ENCODE measurements at regions not wholly inside any gene's neighbourhood (a gene's known extent, or its start where the extent isn't known, plus 50 kb on each side); places are given as distances from the start of the nearest gene placed in this dataset.
A peak's percentile ranks its signal among the peaks of the same experiment; 100 is the strongest.

- Histone ChIP-seq H3K27me3 (ENCODE audit: control insufficient read depth, insufficient read depth, low read length) (no peaks in the 10 kb centered on the region; the same call in 1 of the 2 replicates), H3K36me3 (replicated peaks; ENCODE audit: control insufficient read depth, insufficient read depth, low read length) (no peaks in the 10 kb centered on the region), H3K4me3 (ENCODE audit: insufficient read depth, low read depth, low read length) (no peak overlapping the region)
- DNase-seq = no peak
Observed at GRCh38 chr6:33903579-33903978, 99.8 kb upstream of the MLN start.

DNA sequence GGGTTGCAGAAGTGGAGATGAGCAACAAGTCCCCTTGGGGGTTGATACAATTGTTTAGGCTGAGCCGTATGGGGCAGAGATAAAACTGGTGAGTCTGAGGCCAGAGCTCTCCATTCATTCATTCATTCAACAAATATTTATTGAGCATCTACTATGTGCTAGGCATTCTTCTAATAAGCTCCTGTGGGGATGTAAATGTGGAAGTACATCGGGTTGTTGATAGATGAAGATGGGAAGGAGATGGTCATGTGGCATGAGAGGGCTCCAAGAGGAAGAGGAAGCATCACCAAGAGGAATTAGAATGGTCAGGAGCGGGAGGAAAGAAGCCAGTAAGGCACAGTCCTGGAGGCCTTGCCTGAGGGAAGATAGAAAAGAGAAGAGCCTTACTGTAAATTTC is 98.7 kb upstream of the MLN start:
- Histone ChIP-seq H3K27me3 (ENCODE audit: control insufficient read depth, insufficient read depth, low read length) (no peaks in the 10 kb centered on the region; the same call in 1 of the 2 replicates), H3K36me3 (replicated peaks; ENCODE audit: control insufficient read depth, insufficient read depth, low read length) (no peaks in the 10 kb centered on the region), H3K4me3 (ENCODE audit: insufficient read depth, low read depth, low read length) (no peak overlapping the region)
- DNase-seq = no peak

DNA sequence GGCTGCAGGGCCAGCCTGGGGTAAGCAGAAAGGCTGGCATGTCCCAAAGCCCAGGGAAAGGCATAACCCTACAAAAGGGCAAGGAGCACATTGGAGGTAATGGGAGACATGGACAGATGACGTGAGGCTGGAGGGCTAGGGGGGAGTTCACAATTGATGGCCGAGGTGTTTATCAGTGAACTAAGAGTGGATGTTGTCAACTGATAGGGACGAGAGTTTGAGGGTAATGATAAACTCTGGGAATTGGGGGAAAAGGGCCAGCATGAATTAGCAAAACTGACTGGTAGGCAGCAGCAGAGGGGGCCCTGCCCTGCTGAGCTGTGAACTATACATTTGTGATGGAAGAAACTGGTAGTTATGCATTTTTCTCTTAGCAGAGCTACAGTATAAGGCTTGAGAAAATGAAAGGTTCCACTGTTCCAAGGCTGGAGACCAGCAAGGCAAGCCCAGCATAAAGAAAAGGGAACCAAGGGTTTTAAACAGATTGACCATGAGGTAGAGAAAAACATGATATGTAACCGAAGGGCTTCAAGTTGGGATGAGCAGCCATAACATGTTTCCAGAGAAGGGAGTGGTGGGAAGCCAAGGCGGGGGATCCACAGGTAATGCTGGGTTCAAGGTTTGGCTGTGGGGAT is 98.1 kb upstream of the MLN start:
- no peak overlapping the region for H3K4me3 ChIP-seq (ENCODE audit: insufficient read depth, low read depth, low read length)
- H3K36me3 ChIP-seq (replicated peaks; ENCODE audit: control insufficient read depth, insufficient read depth, low read length) = no peaks in the 10 kb centered on the region
- no peaks in the 10 kb centered on the region; the same call in 1 of the 2 replicates for H3K27me3 ChIP-seq (ENCODE audit: control insufficient read depth, insufficient read depth, low read length)
- no peak for DNase-seq

GRCh38 chr6:33898771-33899170 is 95.0 kb upstream of the MLN start:
- no peaks in the 10 kb centered on the region for H3K36me3 ChIP-seq (replicated peaks; ENCODE audit: control insufficient read depth, insufficient read depth, low read length)

GRCh38 chr6:33897189-33897780 is 93.5 kb upstream of the MLN start:
- Histone ChIP-seq H3K27me3 (ENCODE audit: control insufficient read depth, insufficient read depth, low read length) (no peaks in the 10 kb centered on the region), H3K4me3 (ENCODE audit: insufficient read depth, low read depth, low read length) (no peak overlapping the region), H3K36me3 (replicated peaks; ENCODE audit: control insufficient read depth, insufficient read depth, low read length) (no peaks in the 10 kb centered on the region)
- no peak for DNase-seq

More at GRCh38 chr6:33898771-33899170, 95.0 kb upstream of the MLN start:
- Histone ChIP-seq H3K27me3 (ENCODE audit: control insufficient read depth, insufficient read depth, low read length) (no peaks in the 10 kb centered on the region; the same call in 1 of the 2 replicates), H3K4me3 (ENCODE audit: insufficient read depth, low read depth, low read length) (no peak overlapping the region)
- no peak for DNase-seq

DNA sequence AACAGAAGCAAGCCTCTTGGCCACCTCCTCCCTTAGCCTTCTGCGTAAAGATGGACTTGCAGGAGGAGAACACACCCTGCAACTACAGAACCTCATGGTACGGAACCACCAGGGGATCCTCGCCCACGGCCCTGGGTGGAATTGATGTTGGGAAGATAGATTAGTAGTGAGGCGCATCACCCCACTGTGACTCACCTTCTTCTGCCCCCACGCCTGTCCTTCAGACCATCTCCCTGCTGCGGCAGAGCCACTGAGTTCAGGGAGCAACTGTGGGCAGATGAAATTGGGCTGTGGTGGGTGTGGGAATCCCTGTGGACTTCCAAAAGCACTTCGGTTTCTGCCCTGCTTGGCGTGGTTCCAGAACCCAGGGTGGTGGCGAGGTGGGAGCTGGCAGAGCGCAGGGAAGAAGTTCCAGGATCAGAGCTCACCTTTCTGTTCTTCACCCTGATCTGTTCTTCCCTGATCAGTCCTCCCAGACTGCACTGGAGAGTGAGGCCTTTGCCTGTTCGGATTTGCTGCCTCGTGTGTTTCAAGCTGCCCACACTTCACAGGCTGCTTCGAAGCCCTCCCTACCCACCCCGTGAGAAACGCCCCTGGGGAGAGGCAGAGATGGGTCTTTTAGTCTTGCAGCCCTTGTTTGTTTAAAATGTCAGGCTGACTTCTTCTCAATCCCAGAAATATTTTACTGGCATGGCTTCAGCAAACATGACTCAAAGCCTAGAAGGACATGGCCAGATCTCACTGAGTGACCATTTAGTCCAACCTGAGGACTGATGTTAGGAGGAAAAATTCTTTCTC is 92.8 kb upstream of the MLN start:
- no peak for DNase-seq
- H3K4me3 ChIP-seq (ENCODE audit: insufficient read depth, low read depth, low read length) = no peak overlapping the region
- no peaks in the 10 kb centered on the region for H3K36me3 ChIP-seq (replicated peaks; ENCODE audit: control insufficient read depth, insufficient read depth, low read length)

GRCh38 chr6:33895988-33896387 is 92.2 kb upstream of the MLN start:
- DNase-seq = no peak
- Histone ChIP-seq H3K27me3 (ENCODE audit: control insufficient read depth, insufficient read depth, low read length) (no peaks in the 10 kb centered on the region), H3K4me3 (ENCODE audit: insufficient read depth, low read depth, low read length) (no peak overlapping the region), H3K36me3 (replicated peaks; ENCODE audit: control insufficient read depth, insufficient read depth, low read length) (no peaks in the 10 kb centered on the region)

More for the DNA sequence above, 92.8 kb upstream of the MLN start:
- no peaks in the 10 kb centered on the region for H3K27me3 ChIP-seq (ENCODE audit: control insufficient read depth, insufficient read depth, low read length)

DNA sequence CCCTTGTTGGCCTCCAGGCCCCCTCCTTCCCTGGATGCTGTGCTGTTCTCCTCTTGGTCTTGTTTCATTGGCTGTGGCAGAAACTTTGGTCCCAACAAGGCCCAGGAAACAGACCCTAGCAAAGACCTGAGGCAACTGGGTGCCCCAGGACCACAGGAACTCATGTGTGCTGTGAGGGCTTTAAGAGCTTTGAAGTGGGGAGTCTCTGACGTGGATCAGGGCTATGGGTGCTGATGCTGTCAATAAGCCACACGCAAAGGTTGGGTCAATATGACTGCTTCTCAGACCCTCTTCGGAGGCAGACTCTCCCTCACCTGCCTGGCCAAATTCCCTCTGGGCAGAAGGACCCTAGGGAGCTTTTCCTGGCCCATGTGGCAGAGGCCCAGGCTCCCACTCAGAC is 91.5 kb upstream of the MLN start:
- H3K4me3 ChIP-seq (ENCODE audit: insufficient read depth, low read depth, low read length) = no peak overlapping the region

GRCh38 chr6:33894438-33894837 is 90.6 kb upstream of the MLN start:
- Histone ChIP-seq H3K4me3 (ENCODE audit: insufficient read depth, low read depth, low read length) (no peak overlapping the region), H3K36me3 (replicated peaks; ENCODE audit: control insufficient read depth, insufficient read depth, low read length) (no peaks in the 10 kb centered on the region), H3K27me3 (ENCODE audit: control insufficient read depth, insufficient read depth, low read length) (no peaks in the 10 kb centered on the region)
- no peak for DNase-seq

More for the DNA sequence above, 91.5 kb upstream of the MLN start:
- Histone ChIP-seq H3K27me3 (ENCODE audit: control insufficient read depth, insufficient read depth, low read length) (no peaks in the 10 kb centered on the region), H3K36me3 (replicated peaks; ENCODE audit: control insufficient read depth, insufficient read depth, low read length) (no peaks in the 10 kb centered on the region)
- DNase-seq = no peak

GRCh38 chr6:33892581-33893346 is 89.0 kb upstream of the MLN start:
- DNase-seq = peak; percentile 70
- H3K27me3 ChIP-seq (ENCODE audit: control insufficient read depth, insufficient read depth, low read length) = no peaks in the 10 kb centered on the region
- no peaks in the 10 kb centered on the region for H3K36me3 ChIP-seq (replicated peaks; ENCODE audit: control insufficient read depth, insufficient read depth, low read length)
- H3K4me3 ChIP-seq (ENCODE audit: insufficient read depth, low read depth, low read length) = no peak overlapping the region

- H3K27me3 ChIP-seq (ENCODE audit: control insufficient read depth, insufficient read depth, low read length) = no peaks in the 10 kb centered on the region
- no peak for DNase-seq
- no peak overlapping the region for H3K4me3 ChIP-seq (ENCODE audit: insufficient read depth, low read depth, low read length)
- no peaks in the 10 kb centered on the region for H3K36me3 ChIP-seq (replicated peaks; ENCODE audit: control insufficient read depth, insufficient read depth, low read length)
Observed at GRCh38 chr6:33888664-33889200, 84.9 kb upstream of the MLN start.

DNA sequence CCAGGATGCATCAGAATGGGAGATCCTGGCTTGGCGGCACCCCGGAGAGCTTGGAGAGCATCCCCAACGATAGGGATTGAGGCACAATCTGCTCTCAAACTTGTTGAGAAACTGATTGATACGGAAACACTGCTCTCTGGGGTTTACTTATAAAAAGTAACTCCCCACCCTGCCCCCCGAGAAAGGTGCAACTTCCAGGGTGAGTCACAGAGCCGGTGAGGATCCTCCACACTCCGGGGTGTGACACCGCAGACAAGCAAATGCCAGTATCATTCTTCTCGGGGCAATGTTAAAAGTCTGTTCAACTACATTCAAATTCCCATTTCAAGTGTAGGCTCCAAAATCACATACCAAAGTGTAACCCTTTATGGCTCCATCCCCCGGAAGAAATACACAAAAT is 84.4 kb upstream of the MLN start:
- no peaks in the 10 kb centered on the region for H3K27me3 ChIP-seq (ENCODE audit: control insufficient read depth, insufficient read depth, low read length)
- no peak overlapping the region for H3K4me3 ChIP-seq (ENCODE audit: insufficient read depth, low read depth, low read length)
- no peaks in the 10 kb centered on the region for H3K36me3 ChIP-seq (replicated peaks; ENCODE audit: control insufficient read depth, insufficient read depth, low read length)
- DNase-seq = no peak

- Histone ChIP-seq H3K36me3 (replicated peaks; ENCODE audit: control insufficient read depth, insufficient read depth, low read length) (no peaks in the 10 kb centered on the region), H3K4me3 (ENCODE audit: insufficient read depth, low read depth, low read length) (no peak overlapping the region), H3K27me3 (ENCODE audit: control insufficient read depth, insufficient read depth, low read length) (no peaks in the 10 kb centered on the region)
- DNase-seq = no peak
Observed at GRCh38 chr6:33886673-33887144, 82.9 kb upstream of the MLN start.

Data from H7 (cell line).